ENCODE measurements at regions not wholly inside any gene's neighbourhood (a gene's known extent, or its start where the extent isn't known, plus 50 kb on each side); places are given as distances from the start of the nearest gene placed in this dataset.

GRCh38 chr5:44891116-44891515, 82.4 kb downstream of the MRPS30 start:
- no peaks in the 10 kb centered on the region for H3K27me3 ChIP-seq (ENCODE audit: control insufficient read depth in 2 of 2, insufficient read depth in 2 of 2, low read length in 2 of 2)
- H3K9me3 ChIP-seq (replicated peaks in 1 of 2; ENCODE audit: control insufficient read depth in 1 of 2, insufficient read depth in 1 of 2, low read length in 2 of 2), result peaks cover 0 to 4% of the 10 kb centered on the region in 2 donors
- Mint-ChIP-seq H3K27ac (no peak overlapping the region), H3K36me3 (no peaks in the 10 kb centered on the region), H3K9me3 (peaks cover 3 to 15% (median 6%) of the 10 kb centered on the region in 7 donors), H3K4me1 (no peaks in the 10 kb centered on the region), H3K27me3 (ENCODE audit: low read depth in 3 of 3) (peaks cover 0 to 1% (median 0%) of the 10 kb centered on the region in 3 donors), H3K4me3 (no peak overlapping the region)
- no peak for TF ChIP-seq CTCF (IDR thresholded peaks at IDR 0.05)
- H3K36me3 ChIP-seq (replicated peaks in 1 of 2; ENCODE audit: control insufficient read depth in 1 of 2, insufficient read depth in 2 of 2, low read length in 2 of 2), result no peaks in the 10 kb centered on the region
- intact Hi-C loops (cut with micrococcal nuclease), result no loop called here
- no peak overlapping the region for H2AFZ ChIP-seq (ENCODE audit: insufficient read depth, low read depth, low read length, poor library complexity, severe bottlenecking)
- H3K4me1 ChIP-seq (ENCODE audit: control insufficient read depth in 1 of 2, insufficient read depth in 2 of 2, low read length in 2 of 2), result no peaks in the 10 kb centered on the region
- H3K9ac ChIP-seq (ENCODE audit: insufficient read depth, low read length, poor library complexity, severe bottlenecking), result no peak overlapping the region
- H3K4me2 ChIP-seq (replicated peaks; ENCODE audit: extremely low read depth, low read length, poor library complexity, severe bottlenecking), result no peak overlapping the region
- no peaks in the 10 kb centered on the region for H3K79me2 ChIP-seq (ENCODE audit: insufficient read depth, low read length)
- no peaks in the 10 kb centered on the region for H4K20me1 ChIP-seq (ENCODE audit: insufficient read depth, low read length)
- H3K4me3 ChIP-seq (replicated peaks in 1 of 3; ENCODE audit: low read depth in 2 of 3, low read length in 3 of 3), result no peak overlapping the region
- DNase-seq, result no peak
- H3K27ac ChIP-seq (ENCODE audit: low read depth in 1 of 2, low read length in 2 of 2), result no peak overlapping the region

- peaks cover 0 to 2% (median 0%) of the 10 kb centered on the region in 3 donors for H3K27me3 Mint-ChIP-seq (ENCODE audit: low read depth in 3 of 3)
- Histone ChIP-seq H3K4me3 (replicated peaks in 1 of 3; ENCODE audit: low read depth in 2 of 3, low read length in 3 of 3) (no peak overlapping the region), H3K27me3 (ENCODE audit: control insufficient read depth in 2 of 2, insufficient read depth in 2 of 2, low read length in 2 of 2) (no peaks in the 10 kb centered on the region), H3K36me3 (replicated peaks in 1 of 2; ENCODE audit: control insufficient read depth in 1 of 2, insufficient read depth in 2 of 2, low read length in 2 of 2) (no peaks in the 10 kb centered on the region), H3K4me2 (replicated peaks; ENCODE audit: extremely low read depth, low read length, poor library complexity, severe bottlenecking) (no peak overlapping the region), H2AFZ (ENCODE audit: insufficient read depth, low read depth, low read length, poor library complexity, severe bottlenecking) (no peak overlapping the region), H4K20me1 (ENCODE audit: insufficient read depth, low read length) (no peaks in the 10 kb centered on the region), H3K27ac (ENCODE audit: low read depth in 1 of 2, low read length in 2 of 2) (no peak overlapping the region), H3K79me2 (ENCODE audit: insufficient read depth, low read length) (no peaks in the 10 kb centered on the region), H3K9me3 (replicated peaks in 1 of 2; ENCODE audit: control insufficient read depth in 1 of 2, insufficient read depth in 1 of 2, low read length in 2 of 2) (no peaks in the 10 kb centered on the region), H3K9ac (ENCODE audit: insufficient read depth, low read length, poor library complexity, severe bottlenecking) (no peak overlapping the region), H3K4me1 (ENCODE audit: control insufficient read depth in 1 of 2, insufficient read depth in 2 of 2, low read length in 2 of 2) (no peaks in the 10 kb centered on the region)
- no peaks in the 10 kb centered on the region for H3K36me3 Mint-ChIP-seq
- no peak overlapping the region for H3K27ac Mint-ChIP-seq
- H3K4me3 Mint-ChIP-seq, result no peak overlapping the region
- H3K4me1 Mint-ChIP-seq, result no peaks in the 10 kb centered on the region
- peaks cover 0 to 12% (median 4%) of the 10 kb centered on the region in 7 donors for H3K9me3 Mint-ChIP-seq
- no peak for DNase-seq
- intact Hi-C loops (cut with micrococcal nuclease), result no loop called here
- TF ChIP-seq CTCF (IDR thresholded peaks at IDR 0.05), result no peak
These were observed 91.7 kb downstream of the MRPS30 start for GRCh38 chr5:44900273-44900954.
